HCT116 (cell line): ENCODE measurements at regions not wholly inside any gene's neighbourhood (a gene's known extent, or its start where the extent isn't known, plus 50 kb on each side); places are given as distances from the start of the nearest gene placed in this dataset.

Source experiments
- ATAC-seq: fragments of 200-7000 bp; cut with Tn5 transposase; 2 replicates; pipeline ENCODE4 v1.9.1; 2020; ENCODE audit warnings: mild to moderate bottlenecking, moderate library complexity
- BruUV-seq: library from RNA; stranded (reverse); fragments of 400-500 nt; replicated peaks from 2 replicates; lab custom pipeline; 2021; lab: Mats Ljungman, UMichigan
- CTCF ChIA-PET: fragments of 300-600 bp; sonication (Branson Sonifier 250); formaldehyde crosslinking; loops from one replicate; lab custom pipeline; 2021; ENCODE audit warnings: antibody characterized with exemption; lab: Charles Lee
- POLR2A ChIA-PET: fragments of 300-600, 350-600 bp; sonication (Branson Sonifier 250); formaldehyde crosslinking; loops from one replicate; lab custom pipeline; 2021; ENCODE audit warnings: antibody characterized with exemption; lab: Charles Lee
- RAD21 ChIA-PET, 2 experiments: fragments of 300-600 bp; sonication (Branson Sonifier 250); formaldehyde crosslinking; loops; one replicate each; lab custom pipeline; 2023; ENCODE audit warnings: low total read pairs in 2 of 2; ENCODE audit not compliant: uncharacterized antibody in 2 of 2, unreplicated experiment in 2 of 2, low non-redundant PET in 1 of 2; lab: Charles Lee
- DNase-seq: peaks from one replicate; pipeline ENCODE4 v3.0.0-alpha.2; 2010; ENCODE audit warnings: low read depth, low spot score
- H2AFZ ChIP-seq: fragments of 200-600 bp; shearing (Covaris generic), sonication (generic); 2 replicates; pipeline ENCODE4 v1.6.1; 2017; ENCODE audit warnings: low read depth, mixed run types, mixed read lengths, antibody characterized with exemption, low read length; ENCODE audit not compliant: poor library complexity, severe bottlenecking
- H3K27ac ChIP-seq: 2 replicates; pipeline ENCODE4 v1.5.1; 2012; ENCODE audit warnings: low read depth, low read length
- H3K27me3 ChIP-seq: fragments of 200-600 bp; sonication (generic); 2 replicates; pipeline ENCODE4 v1.6.1; 2016; ENCODE audit warnings: mixed run types, low read length, mixed read lengths; ENCODE audit not compliant: insufficient read depth
- H3K36me3 ChIP-seq, 2 experiments: fragments of 200-500 bp in 1 of 2; fragments of 200-600 bp in 1 of 2; sonication (Bioruptor generic) in 1 of 2; sonication (generic) in 1 of 2; 2 replicates each; pipeline versions ENCODE4 v1.5.1 to v1.6.1; 2014 to 2016; ENCODE audit warnings: low read length in 2 of 2, inconsistent platforms in 1 of 2, mixed read lengths in 1 of 2, mixed run types in 1 of 2; ENCODE audit not compliant: insufficient read depth in 2 of 2, control insufficient read depth in 1 of 2
- H3K4me1 ChIP-seq, 2 experiments: fragments of 200-600 bp in 1 of 2; sonication (generic) in 1 of 2; 2 replicates each; pipeline versions ENCODE4 v1.5.1 to v1.6.1; 2012 to 2017; ENCODE audit warnings: low read length in 2 of 2, inconsistent platforms in 1 of 2, mild to moderate bottlenecking in 1 of 2, mixed read lengths in 1 of 2, mixed run types in 1 of 2, moderate library complexity in 1 of 2; ENCODE audit not compliant: insufficient read depth in 2 of 2, control insufficient read depth in 1 of 2
- H3K4me2 ChIP-seq: fragments of 200-600 bp; sonication (generic); 2 replicates; pipeline ENCODE4 v1.6.1; 2017; ENCODE audit warnings: mixed run types, low read length, mixed read lengths
- H3K4me3 ChIP-seq, 2 experiments: fragments of 200-600 bp in 1 of 2; sonication (generic) in 1 of 2; replicated peaks in 1 of 2; 2 replicates each; pipeline ENCODE4 v1.5.1; 2011 to 2016; ENCODE audit warnings: low read length in 2 of 2, control low read depth in 1 of 2, low read depth in 1 of 2, mild to moderate bottlenecking in 1 of 2, mixed read lengths in 1 of 2, mixed run types in 1 of 2
- H3K79me2 ChIP-seq: fragments of 200-600 bp; sonication (generic); 2 replicates; pipeline ENCODE4 v1.6.1; 2017; ENCODE audit warnings: mild to moderate bottlenecking, mixed run types, low read length, moderate library complexity, mixed read lengths; ENCODE audit not compliant: insufficient read depth
- H3K9ac ChIP-seq: fragments of 200-600 bp; sonication (generic); 2 replicates; pipeline ENCODE4 v1.6.1; 2016; ENCODE audit warnings: low read length, mixed read lengths
- H3K9me2 ChIP-seq: fragments of 200-600 bp; sonication (generic), shearing (Covaris generic); 2 replicates; pipeline ENCODE4 v1.6.1; 2017; ENCODE audit warnings: mixed run types, mild to moderate bottlenecking, moderate library complexity; ENCODE audit not compliant: insufficient read depth
- H3K9me3 ChIP-seq, 2 experiments: fragments of 200-500 bp in 1 of 2; fragments of 200-600 bp in 1 of 2; sonication (Bioruptor generic) in 1 of 2; sonication (generic) in 1 of 2; 2 replicates each; pipeline ENCODE4 v1.6.1; 2014 to 2017; ENCODE audit warnings: low read length in 2 of 2, mixed read lengths in 2 of 2, inconsistent platforms in 1 of 2, low read depth in 1 of 2, mild to moderate bottlenecking in 1 of 2, mixed run types in 1 of 2, moderate library complexity in 1 of 2; ENCODE audit not compliant: control insufficient read depth in 1 of 2, insufficient read depth in 1 of 2
- H4K20me1 ChIP-seq: fragments of 200-600 bp; sonication (generic), shearing (Covaris generic); 2 replicates; pipeline ENCODE4 v1.6.1; 2017; ENCODE audit warnings: mixed run types, mild to moderate bottlenecking, moderate library complexity; ENCODE audit not compliant: insufficient read depth
- CEBPB ChIP-seq: IDR thresholded peaks from 2 replicates; pipeline ENCODE4 v1.6.1; 2012; ENCODE audit warnings: low read depth
- EGR1 ChIP-seq: IDR thresholded peaks from 2 replicates; pipeline ENCODE4 v1.6.1; 2012; ENCODE audit warnings: low read depth
- EZH2phosphoT487 ChIP-seq: fragments of 200-600 bp; IDR thresholded peaks from 2 replicates; pipeline ENCODE4 v1.6.1; 2018; ENCODE audit warnings: antibody characterized with exemption, borderline replicate concordance
- FOSL1 ChIP-seq: IDR thresholded peaks from 2 replicates; pipeline ENCODE4 v1.6.1; 2012; ENCODE audit warnings: low read depth
- JUND ChIP-seq: IDR thresholded peaks from 2 replicates; pipeline ENCODE4 v1.6.1; 2012
- POLR2AphosphoS5 ChIP-seq: IDR thresholded peaks from 2 replicates; pipeline ENCODE4 v1.6.1; 2011; ENCODE audit warnings: mild to moderate bottlenecking, low read depth, low read length, moderate library complexity
- RAD21 ChIP-seq: IDR thresholded peaks from 2 replicates; pipeline ENCODE4 v1.6.1; 2012; ENCODE audit warnings: low read depth, mild to moderate bottlenecking
- SIN3A ChIP-seq: IDR thresholded peaks from 2 replicates; pipeline ENCODE4 v1.6.1; 2012; ENCODE audit warnings: low read depth
- ZBTB33 ChIP-seq: IDR thresholded peaks from 2 replicates; pipeline ENCODE4 v1.6.1; 2011; ENCODE audit warnings: mild to moderate bottlenecking, low read length, moderate library complexity; ENCODE audit not compliant: insufficient replicate concordance; ENCODE audit errors: extremely low read depth
- ZFX ChIP-seq: fragments of 450-650 bp; IDR thresholded peaks from 2 replicates; pipeline ENCODE4 v1.6.1; 2017
- intact Hi-C: fragments of 100-400 bp; cut with micrococcal nuclease; formaldehyde crosslinking; loops from 2 replicates; pipeline ENCODE4 v1.10.0; 2022

- no peak for TF ChIP-seq ZBTB33
Measured at GRCh38 chr5:162512935-162513565, 445.5 kb downstream of the GABRG2 start (continued).

- no peaks in the 10 kb centered on the region for H3K79me2 ChIP-seq
- H3K9ac ChIP-seq, result no peak overlapping the region
- TF ChIP-seq POLR2AphosphoS5 (no peak), EGR1 (no peak), ZFX (no peak), EZH2phosphoT487 (no peak), CEBPB (no peak), ZBTB33 (no peak), RAD21 (no peak), FOSL1 (no peak), JUND (no peak), SIN3A (no peak)
- TF ChIP-seq, all 23 proteins: peak for 0
- DNase-seq (no peak), ATAC-seq (no peak)
- Histone ChIP-seq H3K36me3 (no peaks in the 10 kb centered on the region), H3K27me3 (no peaks in the 10 kb centered on the region), H3K4me1 (no peaks in the 10 kb centered on the region), H3K9me2 (no peaks in the 10 kb centered on the region), H4K20me1 (no peaks in the 10 kb centered on the region), H3K4me3 (no peak overlapping the region), H3K27ac (no peak overlapping the region), H2AFZ (no peak overlapping the region), H3K4me2 (no peak overlapping the region), H3K9me3 (peaks cover 0 to 7% of the 10 kb centered on the region in 2 experiments; a peak in 1 of 4 replicates)
- BruUV-seq, result no TSS peak
- RAD21 ChIA-PET, result no interaction called here
- CTCF ChIA-PET, result no interaction called here
- intact Hi-C loops, result no loop called here
- POLR2A ChIA-PET, result no interaction called here
Measured at GRCh38 chr5:162514116-162514515, 446.5 kb downstream of the GABRG2 start.
